RWPE1 (cell line): ENCODE measurements at regions not wholly inside any gene's neighbourhood (a gene's known extent, or its start where the extent isn't known, plus 50 kb on each side); places are given as distances from the start of the nearest gene placed in this dataset.

Experiments used
- CTCF ChIA-PET: fragments of 350-600 bp; sonication (Branson Sonifier 250); formaldehyde crosslinking; extraction: SDS; loops from one replicate; lab custom pipeline; 2021; lab: Yijun Ruan, JAX
- POLR2A ChIA-PET: fragments of 400-600 bp; formaldehyde crosslinking; extraction: SDS; loops from one replicate; lab custom pipeline; 2020; ENCODE audit warnings: antibody characterized with exemption; ENCODE audit not compliant: low non-redundant PET; lab: Yijun Ruan, JAX
- DNase-seq: peaks from one replicate; pipeline ENCODE4 v3.0.0; 2012; ENCODE audit warnings: low spot score
- H3K27ac ChIP-seq: fragments of 450-650 bp; 2 replicates; pipeline ENCODE4 v1.5.1; 2017
- TF ChIP-seq, protein P1 (sequence below): fragments of 450-650 bp; conservative IDR thresholded peaks from 2 replicates; pipeline ENCODE4 v1.5.1; 2017; ENCODE audit warnings: low read depth, mild to moderate bottlenecking

DNA sequence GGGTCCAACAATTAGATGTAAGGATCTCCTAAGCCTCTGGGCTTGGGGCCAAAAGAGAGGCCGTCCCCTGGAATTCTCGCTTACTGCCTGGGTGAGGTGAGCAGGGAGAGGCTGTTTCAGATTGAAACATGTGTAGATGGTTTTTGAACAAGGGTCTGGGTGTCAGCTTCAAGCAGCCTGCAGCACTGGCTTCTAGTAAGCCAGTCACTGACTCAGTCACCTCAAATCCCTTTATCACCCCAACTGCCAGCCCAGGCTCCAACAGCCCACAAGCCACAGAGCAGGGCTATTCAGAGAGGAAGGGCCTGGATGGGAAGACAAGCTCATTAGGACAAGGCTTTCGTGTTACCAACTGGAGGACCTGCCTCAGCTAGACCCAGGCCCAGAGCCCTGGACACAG, 180.2 kb downstream of the CCT6B start:
- H3K27ac ChIP-seq: no peak overlapping the region
- no peak for DNase-seq
- POLR2A ChIA-PET: interaction anchor here (0.7 kb wide), 1 partner anchor 10 kb away, joined by 3 read pairs; no protein-coding TSS in a partner anchor
- CTCF ChIA-PET: no interaction called here
- TF ChIP-seq, protein P1, sequence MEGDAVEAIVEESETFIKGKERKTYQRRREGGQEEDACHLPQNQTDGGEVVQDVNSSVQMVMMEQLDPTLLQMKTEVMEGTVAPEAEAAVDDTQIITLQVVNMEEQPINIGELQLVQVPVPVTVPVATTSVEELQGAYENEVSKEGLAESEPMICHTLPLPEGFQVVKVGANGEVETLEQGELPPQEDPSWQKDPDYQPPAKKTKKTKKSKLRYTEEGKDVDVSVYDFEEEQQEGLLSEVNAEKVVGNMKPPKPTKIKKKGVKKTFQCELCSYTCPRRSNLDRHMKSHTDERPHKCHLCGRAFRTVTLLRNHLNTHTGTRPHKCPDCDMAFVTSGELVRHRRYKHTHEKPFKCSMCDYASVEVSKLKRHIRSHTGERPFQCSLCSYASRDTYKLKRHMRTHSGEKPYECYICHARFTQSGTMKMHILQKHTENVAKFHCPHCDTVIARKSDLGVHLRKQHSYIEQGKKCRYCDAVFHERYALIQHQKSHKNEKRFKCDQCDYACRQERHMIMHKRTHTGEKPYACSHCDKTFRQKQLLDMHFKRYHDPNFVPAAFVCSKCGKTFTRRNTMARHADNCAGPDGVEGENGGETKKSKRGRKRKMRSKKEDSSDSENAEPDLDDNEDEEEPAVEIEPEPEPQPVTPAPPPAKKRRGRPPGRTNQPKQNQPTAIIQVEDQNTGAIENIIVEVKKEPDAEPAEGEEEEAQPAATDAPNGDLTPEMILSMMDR: no peak

GRCh38 chr17:34780438-34780837, 180.8 kb downstream of the CCT6B start:
- no peak for DNase-seq
- ChIA-PET POLR2A (no interaction called here), CTCF (interaction anchor here (0.6 kb wide), 1 partner anchor 73 kb away, joined by 3 read pairs; no protein-coding TSS in a partner anchor)

GRCh38 chr17:34776456-34777443, 184.5 kb downstream of the CCT6B start:
- H3K27ac ChIP-seq: no peak overlapping the region
- no peak for DNase-seq
- ChIA-PET POLR2A (no interaction called here), CTCF (no interaction called here)
- TF ChIP-seq, protein P1: no peak

More at GRCh38 chr17:34780438-34780837, 180.8 kb downstream of the CCT6B start:
- no peak overlapping the region for H3K27ac ChIP-seq
- TF ChIP-seq, protein P1: no peak

GRCh38 chr17:34773036-34773435, 188.2 kb downstream of the CCT6B start:
- DNase-seq: no peak
- ChIA-PET POLR2A (no interaction called here), CTCF (interaction anchor here (0.7 kb wide), 1 partner anchor 53 kb away, joined by 3 read pairs; no protein-coding TSS in a partner anchor)
- TF ChIP-seq, protein P1: no peak
- H3K27ac ChIP-seq: no peak overlapping the region

DNA sequence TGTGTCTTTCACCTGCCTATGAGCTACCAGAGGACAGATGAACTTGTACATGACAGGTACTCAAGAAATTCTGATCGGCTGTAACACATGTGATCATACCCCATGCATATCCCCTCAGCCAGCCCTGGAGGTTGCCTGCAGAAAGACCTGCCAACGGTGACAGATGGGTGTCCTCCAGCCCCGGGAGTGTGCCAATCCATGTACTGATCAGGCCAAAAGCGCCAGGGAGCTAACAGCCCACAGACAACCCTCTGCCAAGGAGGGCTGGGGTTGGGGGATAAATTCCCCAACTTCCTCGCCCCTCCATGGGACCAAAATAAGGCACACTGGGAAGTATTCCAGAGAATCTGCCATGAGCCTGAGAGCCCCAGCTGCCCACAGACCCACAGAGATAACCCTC, 189.4 kb downstream of the CCT6B start:
- H3K27ac ChIP-seq: no peak overlapping the region
- TF ChIP-seq, protein P1: no peak
- POLR2A ChIA-PET: no interaction called here
- DNase-seq: no peak
- CTCF ChIA-PET: no interaction called here

- ChIA-PET CTCF (no interaction called here), POLR2A (no interaction called here)
- H3K27ac ChIP-seq: no peak overlapping the region
- TF ChIP-seq, protein P1: no peak
- DNase-seq: no peak
Measured at GRCh38 chr17:34770586-34770985, 190.7 kb downstream of the CCT6B start.
